CD14-positive monocyte (primary cell): ENCODE measurements at regions not wholly inside any gene's neighbourhood (a gene's known extent, or its start where the extent isn't known, plus 50 kb on each side); places are given as distances from the start of the nearest gene placed in this dataset.

Experiments
- DNase-seq, 3 donors: peaks; one replicate each; pipeline ENCODE4 v3.0.0-alpha.2; 2011 to 2022
- H2AFZ ChIP-seq: 2 replicates; pipeline ENCODE4 v1.6.0; 2012; ENCODE audit warnings: mild to moderate bottlenecking, low read depth, low read length, inconsistent platforms; ENCODE audit not compliant: insufficient read depth, poor library complexity, severe bottlenecking
- H3K27ac ChIP-seq, 2 donors: 1 replicate in 1 of 2; 2 replicates in 1 of 2; pipeline ENCODE4 v1.5.1; 2012 to 2013; ENCODE audit warnings: low read length in 2 of 2, control low read depth in 1 of 2, inconsistent platforms in 1 of 2, low read depth in 1 of 2, mild to moderate bottlenecking in 1 of 2
- H3K27me3 ChIP-seq, 2 donors: one replicate each; pipeline versions ENCODE4 v1.6.0 to v1.6.1; 2011 to 2013; ENCODE audit warnings: low read length in 2 of 2; ENCODE audit not compliant: control insufficient read depth in 2 of 2, insufficient read depth in 2 of 2
- H3K36me3 ChIP-seq, 2 donors: replicated peaks in 1 of 2; 1 replicate in 1 of 2; 2 replicates in 1 of 2; pipeline versions ENCODE4 v1.5.1 to v1.6.1; 2012 to 2013; ENCODE audit warnings: low read length in 2 of 2, control low read depth in 1 of 2, inconsistent platforms in 1 of 2, mild to moderate bottlenecking in 1 of 2; ENCODE audit not compliant: insufficient read depth in 2 of 2, control insufficient read depth in 1 of 2
- H3K4me1 ChIP-seq, 2 donors: 1 replicate in 1 of 2; 2 replicates in 1 of 2; pipeline versions ENCODE4 v1.5.1 to v1.6.1; 2012 to 2013; ENCODE audit warnings: low read length in 2 of 2, control low read depth in 1 of 2, inconsistent platforms in 1 of 2, mild to moderate bottlenecking in 1 of 2, moderate library complexity in 1 of 2; ENCODE audit not compliant: insufficient read depth in 2 of 2, control insufficient read depth in 1 of 2
- H3K4me2 ChIP-seq: replicated peaks from 2 replicates; pipeline ENCODE3; 2012; ENCODE audit warnings: low read length, moderate library complexity, mild to moderate bottlenecking; ENCODE audit not compliant: poor library complexity, severe bottlenecking; ENCODE audit errors: extremely low read depth
- H3K4me3 ChIP-seq, 3 experiments: fragments of 200-600 bp in 1 of 3; sonication (generic) in 1 of 3; replicated peaks in 1 of 3; 1 replicate in 2 of 3; 2 replicates in 1 of 3; pipeline ENCODE4 v1.5.1; 2011 to 2013; ENCODE audit warnings: low read length in 3 of 3, mild to moderate bottlenecking in 3 of 3, control low read depth in 2 of 3, low read depth in 2 of 3, inconsistent platforms in 1 of 3, moderate library complexity in 1 of 3
- H3K79me2 ChIP-seq: 2 replicates; pipeline ENCODE4 v1.6.0; 2012; ENCODE audit warnings: mild to moderate bottlenecking, control low read depth, inconsistent platforms, low read length, moderate library complexity; ENCODE audit not compliant: insufficient read depth
- H3K9ac ChIP-seq: 2 replicates; pipeline ENCODE4 v1.6.0; 2017; ENCODE audit warnings: low read length, mild to moderate bottlenecking; ENCODE audit not compliant: insufficient read depth, poor library complexity, severe bottlenecking
- H3K9me3 ChIP-seq, 2 donors: replicated peaks in 1 of 2; 1 replicate in 1 of 2; 2 replicates in 1 of 2; pipeline versions ENCODE4 v1.5.1 to v1.6.1; 2012 to 2013; ENCODE audit warnings: low read length in 2 of 2, control low read depth in 1 of 2; ENCODE audit not compliant: control insufficient read depth in 1 of 2, insufficient read depth in 1 of 2
- H4K20me1 ChIP-seq: 2 replicates; pipeline ENCODE4 v1.6.0; 2012; ENCODE audit warnings: mild to moderate bottlenecking, low read length, control low read depth, moderate library complexity; ENCODE audit not compliant: insufficient read depth
- H3K27ac Mint-ChIP-seq, 7 donors: one replicate each; pipeline ENCODE4 v1.8.0; 2020; ENCODE audit warnings: mild to moderate bottlenecking in 7 of 7, mixed read lengths in 7 of 7, moderate library complexity in 6 of 7, inconsistent platforms in 2 of 7
- H3K27me3 Mint-ChIP-seq, 3 donors: one replicate each; pipeline ENCODE4 v1.8.0; 2021 to 2022; ENCODE audit warnings: low read depth in 3 of 3, mild to moderate bottlenecking in 3 of 3, mixed read lengths in 3 of 3, moderate library complexity in 3 of 3, inconsistent platforms in 1 of 3
- H3K36me3 Mint-ChIP-seq, 2 donors: one replicate each; pipeline ENCODE4 v1.8.0; 2020; ENCODE audit warnings: mixed read lengths in 2 of 2, inconsistent platforms in 1 of 2, mild to moderate bottlenecking in 1 of 2
- H3K4me1 Mint-ChIP-seq: one replicate; pipeline ENCODE4 v1.8.0; 2020; ENCODE audit warnings: mild to moderate bottlenecking, mixed read lengths
- H3K4me3 Mint-ChIP-seq, 2 donors: one replicate each; pipeline ENCODE4 v1.8.0; 2020; ENCODE audit warnings: mild to moderate bottlenecking in 2 of 2, mixed read lengths in 2 of 2, moderate library complexity in 1 of 2
- H3K9me3 Mint-ChIP-seq, 7 donors: one replicate each; pipeline ENCODE4 v1.8.0; 2020 to 2022; ENCODE audit warnings: mixed read lengths in 7 of 7, mild to moderate bottlenecking in 6 of 7, moderate library complexity in 6 of 7, inconsistent platforms in 2 of 7
- CTCF ChIP-seq: fragments of 200-600 bp; IDR thresholded peaks from one replicate; pipeline ENCODE4 v1.8.0; 2022; ENCODE audit warnings: antibody characterized with exemption, mild to moderate bottlenecking
- WGBS: methylation state at CpG from one replicate; pipeline ENCODE4 v1.1.5; 2013; ENCODE audit warnings: missing lambda C conversion rate; ENCODE audit not compliant: insufficient coverage; 5-methylcytosine and 5-hydroxymethylcytosine counted together
- intact Hi-C, 2 donors: fragments of 100-400 bp; cut with micrococcal nuclease; formaldehyde crosslinking; loops; one replicate each; pipeline versions ENCODE4 v1.15.0 to v1.15.1; 2023

GRCh38 chr6:74075323-74075722, 379.3 kb downstream of the CD109 start:
- Mint-ChIP-seq H3K27ac (no peak overlapping the region), H3K4me1 (no peaks in the 10 kb centered on the region), H3K36me3 (no peaks in the 10 kb centered on the region), H3K27me3 (peaks cover 0 to 3% (median 2%) of the 10 kb centered on the region in 3 donors), H3K4me3 (no peak overlapping the region), H3K9me3 (peaks cover 0 to 2% (median 0%) of the 10 kb centered on the region in 7 donors)
- no peaks in the 10 kb centered on the region for H3K4me1 ChIP-seq
- no peaks in the 10 kb centered on the region for H3K27me3 ChIP-seq
- H3K4me2 ChIP-seq, result no peak overlapping the region
- TF ChIP-seq CTCF, result no peak
- no peaks in the 10 kb centered on the region for H4K20me1 ChIP-seq
- no peak overlapping the region for H3K9ac ChIP-seq
- no peaks in the 10 kb centered on the region for H3K79me2 ChIP-seq
- H3K36me3 ChIP-seq, result no peaks in the 10 kb centered on the region
- H3K4me3 ChIP-seq, result no peak overlapping the region
- H3K9me3 ChIP-seq, result no peaks in the 10 kb centered on the region
- DNase-seq, result no peak
- H3K27ac ChIP-seq, result no peak overlapping the region
- no peak overlapping the region for H2AFZ ChIP-seq
- 82% methylated on average over 2 of the region's 3 CpGs for WGBS
- intact Hi-C loops, result no loop called here

- no peak overlapping the region for H3K27ac Mint-ChIP-seq
- H3K9me3 Mint-ChIP-seq, result peaks cover 0 to 2% (median 0%) of the 10 kb centered on the region in 7 donors
- DNase-seq, result no peak
- no peak overlapping the region for H3K4me2 ChIP-seq
- H4K20me1 ChIP-seq, result no peaks in the 10 kb centered on the region
- H3K4me3 ChIP-seq, result no peak overlapping the region
- no peaks in the 10 kb centered on the region for H3K4me1 Mint-ChIP-seq
- H3K27me3 ChIP-seq, result no peaks in the 10 kb centered on the region
- no peak overlapping the region for H3K4me3 Mint-ChIP-seq
- no peak overlapping the region for H3K27ac ChIP-seq
- no peaks in the 10 kb centered on the region for H3K36me3 ChIP-seq
- H3K36me3 Mint-ChIP-seq, result no peaks in the 10 kb centered on the region
- no peak overlapping the region for H3K9ac ChIP-seq
- H3K27me3 Mint-ChIP-seq, result peaks cover 0 to 3% (median 2%) of the 10 kb centered on the region in 3 donors
- H3K9me3 ChIP-seq, result no peaks in the 10 kb centered on the region
- H3K4me1 ChIP-seq, result no peaks in the 10 kb centered on the region
- H3K79me2 ChIP-seq, result no peaks in the 10 kb centered on the region
- intact Hi-C loops, result no loop called here
- no peak overlapping the region for H2AFZ ChIP-seq
- no peak for TF ChIP-seq CTCF
These were observed 378.6 kb downstream of the CD109 start for GRCh38 chr6:74074645-74075044.
